Neuron (in vitro differentiated cells): ENCODE measurements at regions not wholly inside any gene's neighbourhood (a gene's known extent, or its start where the extent isn't known, plus 50 kb on each side); places are given as distances from the start of the nearest gene placed in this dataset.

Source experiments
- H2AFZ ChIP-seq: one replicate; pipeline ENCODE4 v1.6.1; 2013; ENCODE audit warnings: low read depth, mild to moderate bottlenecking, inconsistent platforms, low read length, moderate library complexity
- H3K27me3 ChIP-seq: one replicate; pipeline ENCODE4 v1.6.1; 2013; ENCODE audit warnings: low read length; ENCODE audit not compliant: insufficient read depth
- H3K36me3 ChIP-seq: one replicate; pipeline ENCODE4 v1.6.1; 2013; ENCODE audit warnings: low read length; ENCODE audit not compliant: insufficient read depth
- H3K4me1 ChIP-seq: one replicate; pipeline ENCODE4 v1.6.1; 2013; ENCODE audit warnings: low read length; ENCODE audit not compliant: insufficient read depth
- H3K4me3 ChIP-seq: 2 replicates; pipeline ENCODE4 v1.5.1; 2013; ENCODE audit warnings: mild to moderate bottlenecking, low read length, moderate library complexity
- H3K9me3 ChIP-seq: one replicate; pipeline ENCODE4 v1.6.1; 2013; ENCODE audit warnings: low read length

- Histone ChIP-seq H3K4me3 (no peak overlapping the region), H3K27me3 (no peaks in the 10 kb centered on the region), H3K9me3 (peaks cover 6% of the 10 kb centered on the region), H2AFZ (peak overlapping the region; percentile 58), H3K4me1 (peaks cover 14% of the 10 kb centered on the region), H3K36me3 (no peaks in the 10 kb centered on the region)
Observed at GRCh38 chr6:88472851-88473525, 306.8 kb upstream of the CNR1 start.

- peaks cover 4% of the 10 kb centered on the region for H3K9me3 ChIP-seq
- no peak overlapping the region for H2AFZ ChIP-seq
- H3K4me3 ChIP-seq: no peak overlapping the region
- no peaks in the 10 kb centered on the region for H3K36me3 ChIP-seq
- H3K27me3 ChIP-seq: peaks cover 4% of the 10 kb centered on the region
- H3K4me1 ChIP-seq: peaks cover 10% of the 10 kb centered on the region
Observed at GRCh38 chr6:88459643-88460042, 293.5 kb upstream of the CNR1 start.

- H3K36me3 ChIP-seq: no peaks in the 10 kb centered on the region
- peaks cover 15% of the 10 kb centered on the region for H3K4me1 ChIP-seq
- H3K9me3 ChIP-seq: peaks cover 4% of the 10 kb centered on the region
- H2AFZ ChIP-seq: no peak overlapping the region
- no peak overlapping the region for H3K4me3 ChIP-seq
- peaks cover 4% of the 10 kb centered on the region for H3K27me3 ChIP-seq
Observed at GRCh38 chr6:88459189-88459588, 293.0 kb upstream of the CNR1 start.

GRCh38 chr6:88458662-88459061 is 292.5 kb upstream of the CNR1 start:
- no peak overlapping the region for H3K4me3 ChIP-seq
- H3K9me3 ChIP-seq: peaks cover 4% of the 10 kb centered on the region
- peaks cover 4% of the 10 kb centered on the region for H3K27me3 ChIP-seq
- H2AFZ ChIP-seq: no peak overlapping the region
- no peaks in the 10 kb centered on the region for H3K36me3 ChIP-seq
- H3K4me1 ChIP-seq: peaks cover 17% of the 10 kb centered on the region

- Histone ChIP-seq H3K36me3 (no peaks in the 10 kb centered on the region), H3K4me1 (peaks cover 17% of the 10 kb centered on the region), H3K27me3 (no peaks in the 10 kb centered on the region), H3K4me3 (no peak overlapping the region), H3K9me3 (no peaks in the 10 kb centered on the region), H2AFZ (no peak overlapping the region)
Observed at GRCh38 chr6:88456221-88456859, 290.2 kb upstream of the CNR1 start.

GRCh38 chr6:88455317-88455716 is 289.2 kb upstream of the CNR1 start:
- Histone ChIP-seq H3K4me3 (no peak overlapping the region), H3K36me3 (no peaks in the 10 kb centered on the region), H2AFZ (no peak overlapping the region), H3K27me3 (no peaks in the 10 kb centered on the region), H3K9me3 (no peaks in the 10 kb centered on the region), H3K4me1 (peaks cover 17% of the 10 kb centered on the region)

GRCh38 chr6:88454658-88455057 is 288.5 kb upstream of the CNR1 start:
- H3K27me3 ChIP-seq: no peaks in the 10 kb centered on the region
- H3K4me1 ChIP-seq: peaks cover 17% of the 10 kb centered on the region
- no peak overlapping the region for H3K4me3 ChIP-seq
- no peak overlapping the region for H2AFZ ChIP-seq
- H3K36me3 ChIP-seq: no peaks in the 10 kb centered on the region
- H3K9me3 ChIP-seq: no peaks in the 10 kb centered on the region

- H2AFZ ChIP-seq: no peak overlapping the region
- no peak overlapping the region for H3K4me3 ChIP-seq
- no peaks in the 10 kb centered on the region for H3K36me3 ChIP-seq
- H3K27me3 ChIP-seq: no peaks in the 10 kb centered on the region
- H3K4me1 ChIP-seq: peaks cover 8% of the 10 kb centered on the region
- H3K9me3 ChIP-seq: no peaks in the 10 kb centered on the region
Observed at GRCh38 chr6:88449770-88450169, 283.6 kb upstream of the CNR1 start.

GRCh38 chr6:88445188-88445965 is 279.2 kb upstream of the CNR1 start:
- Histone ChIP-seq H3K36me3 (no peaks in the 10 kb centered on the region), H3K27me3 (no peaks in the 10 kb centered on the region), H2AFZ (no peak overlapping the region), H3K9me3 (no peaks in the 10 kb centered on the region), H3K4me3 (no peak overlapping the region), H3K4me1 (no peaks in the 10 kb centered on the region)

GRCh38 chr6:88443554-88443953 is 277.4 kb upstream of the CNR1 start:
- H3K27me3 ChIP-seq: no peaks in the 10 kb centered on the region

GRCh38 chr6:88442737-88443136 is 276.6 kb upstream of the CNR1 start:
- Histone ChIP-seq H3K27me3 (no peaks in the 10 kb centered on the region), H3K9me3 (no peaks in the 10 kb centered on the region), H3K4me3 (no peak overlapping the region), H3K4me1 (no peaks in the 10 kb centered on the region), H2AFZ (no peak overlapping the region), H3K36me3 (no peaks in the 10 kb centered on the region)

More at GRCh38 chr6:88443554-88443953, 277.4 kb upstream of the CNR1 start:
- no peak overlapping the region for H2AFZ ChIP-seq
- H3K4me3 ChIP-seq: no peak overlapping the region
- H3K9me3 ChIP-seq: no peaks in the 10 kb centered on the region
- no peaks in the 10 kb centered on the region for H3K4me1 ChIP-seq
- H3K36me3 ChIP-seq: no peaks in the 10 kb centered on the region

- Histone ChIP-seq H3K36me3 (no peaks in the 10 kb centered on the region), H3K4me3 (no peak overlapping the region), H3K9me3 (no peaks in the 10 kb centered on the region), H3K27me3 (no peaks in the 10 kb centered on the region), H3K4me1 (no peaks in the 10 kb centered on the region), H2AFZ (no peak overlapping the region)
Observed at GRCh38 chr6:88441346-88441745, 275.2 kb upstream of the CNR1 start.

- Histone ChIP-seq H3K27me3 (no peaks in the 10 kb centered on the region), H2AFZ (no peak overlapping the region), H3K4me1 (peaks cover 5% of the 10 kb centered on the region), H3K36me3 (no peaks in the 10 kb centered on the region), H3K9me3 (no peaks in the 10 kb centered on the region), H3K4me3 (no peak overlapping the region)
Observed at GRCh38 chr6:88428068-88428467, 261.9 kb upstream of the CNR1 start.
